Stimulated activated CD4-positive, alpha-beta T cell treated with anti-CD3 and anti-CD28 coated beads, Interleukin-4, amount 100 ng/mL, for 4 hours (primary cell): ENCODE measurements at regions not wholly inside any gene's neighbourhood (a gene's known extent, or its start where the extent isn't known, plus 50 kb on each side); places are given as distances from the start of the nearest gene placed in this dataset.
"Not testable (repeated sequence)": the region's sequence is repeated elsewhere in the genome, so short reads cannot be mapped to it uniquely, and the experiment has no call there.

Source experiments
- DNase-seq, 2 experiments: peaks; one replicate each; pipeline ENCODE4 v3.0.0-alpha.2; 2020

GRCh38 chr12:129959889-129960288, 56.1 kb upstream of the TMEM132D start:
- DNase-seq = no peak

GRCh38 chr12:129961091-129961490, 57.3 kb upstream of the TMEM132D start:
- DNase-seq = no peak

GRCh38 chr12:129961856-129962255, 58.0 kb upstream of the TMEM132D start:
- DNase-seq = no peak

GRCh38 chr12:129964300-129964699, 60.5 kb upstream of the TMEM132D start:
- DNase-seq = no peak

GRCh38 chr12:129964826-129965457, 61.1 kb upstream of the TMEM132D start:
- DNase-seq = no peak

- DNase-seq = no peak
Measured at GRCh38 chr12:129966146-129966995, 62.5 kb upstream of the TMEM132D start.

- no peak for DNase-seq
Measured at GRCh38 chr12:129971721-129972120, 67.9 kb upstream of the TMEM132D start.

GRCh38 chr12:129973236-129973961, 69.6 kb upstream of the TMEM132D start:
- DNase-seq = no peak

GRCh38 chr12:129984106-129984505, 80.3 kb upstream of the TMEM132D start:
- DNase-seq = no peak

GRCh38 chr12:129987841-129988240, 84.0 kb upstream of the TMEM132D start:
- DNase-seq = no peak

GRCh38 chr12:129994634-129995033, 90.8 kb upstream of the TMEM132D start:
- no peak for DNase-seq

GRCh38 chr12:129997239-129997638, 93.4 kb upstream of the TMEM132D start:
- no peak for DNase-seq

GRCh38 chr12:130004310-130004877, 100.6 kb upstream of the TMEM132D start:
- DNase-seq = not testable (repeated sequence)

- DNase-seq = no peak
Measured at GRCh38 chr12:130007771-130008170, 103.9 kb upstream of the TMEM132D start.

- no peak for DNase-seq
Measured at GRCh38 chr12:130008241-130008640, 104.4 kb upstream of the TMEM132D start.

GRCh38 chr12:130009961-130010360, 106.1 kb upstream of the TMEM132D start:
- DNase-seq = no peak

GRCh38 chr12:130011611-130012385, 108.0 kb upstream of the TMEM132D start:
- DNase-seq = no peak

GRCh38 chr12:130013771-130014484, 110.1 kb upstream of the TMEM132D start:
- peak in 1 of 2 experiments; percentile 24 for DNase-seq

- no peak for DNase-seq
Measured at GRCh38 chr12:130014485-130014807, 110.6 kb upstream of the TMEM132D start.

GRCh38 chr12:130016194-130016593, 112.4 kb upstream of the TMEM132D start:
- no peak for DNase-seq

- DNase-seq = no peak
Measured at GRCh38 chr12:130016986-130017385, 113.2 kb upstream of the TMEM132D start.
